ENCODE measurements at regions not wholly inside any gene's neighbourhood (a gene's known extent, or its start where the extent isn't known, plus 50 kb on each side); places are given as distances from the start of the nearest gene placed in this dataset.

DNA sequence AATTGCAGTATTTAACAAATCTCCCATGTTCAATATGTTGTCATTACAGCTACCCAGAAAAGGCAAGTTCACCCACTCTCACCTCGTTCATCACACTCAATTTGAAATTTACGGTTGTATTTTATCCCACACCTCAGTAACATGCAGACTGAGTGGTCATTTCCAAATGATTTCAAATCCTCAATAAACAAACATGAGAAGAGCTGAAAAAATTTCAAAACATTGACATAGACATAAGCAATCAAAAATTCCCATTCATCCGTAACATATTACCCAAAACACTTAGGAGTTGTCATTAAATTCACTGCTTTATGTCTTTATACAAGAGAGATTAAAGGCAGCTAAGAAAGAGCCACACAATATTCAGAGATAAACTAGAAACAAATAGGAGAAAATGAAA lies 61.7 kb upstream of the NEBL start:
- no peak overlapping the region for H3K4ac ChIP-seq (replicated peaks; ENCODE audit: insufficient read length, low read depth, low read length)
- H3K4me2 ChIP-seq (ENCODE audit: insufficient read depth in 1 of 2, low read depth in 2 of 2, low read length in 2 of 2): no peak overlapping the region
- POLR2A ChIA-PET (ENCODE audit: partially characterized antibody): no interaction called here
- H2BK120ac ChIP-seq (replicated peaks; ENCODE audit: low read depth, low read length): no peak overlapping the region
- H3K9me3 ChIP-seq (ENCODE audit: insufficient read depth in 2 of 2, low read depth in 1 of 2, low read length in 1 of 2): no peaks in the 10 kb centered on the region
- no peak overlapping the region for H2BK5ac ChIP-seq (ENCODE audit: low read depth, low read length)
- H4K20me1 ChIP-seq (replicated peaks in 1 of 2; ENCODE audit: control insufficient read depth in 1 of 2, insufficient read depth in 2 of 2, low read length in 2 of 2): no peaks in the 10 kb centered on the region
- no peaks in the 10 kb centered on the region for H3K79me1 ChIP-seq (ENCODE audit: low read depth, low read length)
- no peak overlapping the region for H2AK5ac ChIP-seq (ENCODE audit: low read depth, low read length)
- no peak overlapping the region for H4K5ac ChIP-seq (ENCODE audit: insufficient read length, low read depth, low read length)
- H4K91ac ChIP-seq (replicated peaks; ENCODE audit: insufficient read length, low read length): no peak overlapping the region
- no peak overlapping the region for H2BK20ac ChIP-seq (ENCODE audit: low read length)
- H3K36me3 ChIP-seq (ENCODE audit: control insufficient read depth in 2 of 4, insufficient read depth in 4 of 4, low read length in 3 of 4): no peaks in the 10 kb centered on the region
- no peak overlapping the region for H4K8ac ChIP-seq (ENCODE audit: extremely low read depth, insufficient read depth, low read length)
- no peaks in the 10 kb centered on the region for H3K79me2 ChIP-seq (ENCODE audit: control insufficient read depth in 1 of 2, insufficient read depth in 2 of 2, low read length in 2 of 2)
- DNase-seq (ENCODE audit: low read depth in 1 of 2, low spot score in 2 of 2): no peak
- CTCF ChIA-PET (ENCODE audit: partially characterized antibody): no interaction called here
- H3K56ac ChIP-seq (replicated peaks; ENCODE audit: insufficient read length, low read depth, low read length): no peak overlapping the region
- no peak overlapping the region for H3K14ac ChIP-seq (ENCODE audit: insufficient read length)
- no peak overlapping the region for H3K27ac ChIP-seq (ENCODE audit: low read depth, low read length)
- H2AFZ ChIP-seq (ENCODE audit: low read length): no peak overlapping the region
- H3K23ac ChIP-seq (ENCODE audit: insufficient read length): no peak overlapping the region
- H2BK12ac ChIP-seq (ENCODE audit: low read depth, low read length): no peak overlapping the region
- H3K18ac ChIP-seq (ENCODE audit: extremely low read depth, low read length): no peak overlapping the region
- no peak overlapping the region for H3K9ac ChIP-seq (replicated peaks in 1 of 4; ENCODE audit: extremely low read depth in 1 of 4, low read depth in 3 of 4, low read length in 3 of 4)
- H2BK15ac ChIP-seq (ENCODE audit: low read length): no peak overlapping the region
- no peaks in the 10 kb centered on the region for H3K23me2 ChIP-seq (ENCODE audit: low read depth, low read length)
- peaks cover 0 to 1% (median 0%) of the 10 kb centered on the region in 4 experiments; a peak in 1 of 7 replicates for H3K27me3 ChIP-seq (replicated peaks in 1 of 4; ENCODE audit: control insufficient read depth in 3 of 4, extremely low read depth in 1 of 4, insufficient read depth in 3 of 4, low read length in 3 of 4)
- H3K4me1 ChIP-seq (replicated peaks in 1 of 4; ENCODE audit: control insufficient read depth in 3 of 4, insufficient read depth in 4 of 4, low read length in 3 of 4): peaks cover 0 to 26% (median 7%) of the 10 kb centered on the region in 4 experiments; a peak in 4 of 7 replicates
- TF ChIP-seq BCL11A (IDR thresholded peaks at IDR 0.05; ENCODE audit: low read depth in 2 of 2, low read length in 2 of 2) (no peak), SIRT6 (IDR thresholded peaks at IDR 0.05; ENCODE audit: low read length) (no peak), KDM4A (IDR thresholded peaks at IDR 0.05; ENCODE audit: low read depth, low read length, severe bottlenecking) (no peak), YY1 (IDR thresholded peaks at IDR 0.05; ENCODE audit: low read depth, low read length) (no peak), TAF1 (IDR thresholded peaks at IDR 0.05; ENCODE audit: low read depth, low read length) (no peak), POLR2A (IDR thresholded peaks at IDR 0.05; ENCODE audit: control extremely low read depth in 1 of 2, low read depth in 2 of 2, low read length in 2 of 2) (no peak), GTF2F1 (IDR thresholded peaks at IDR 0.05; ENCODE audit: borderline replicate concordance, low read depth, low read length) (no peak)
- FAIRE-seq: no peak
- no peak overlapping the region for H3K4me3 ChIP-seq (ENCODE audit: extremely low read depth in 1 of 4, insufficient read depth in 2 of 4, low read depth in 3 of 4, low read length in 4 of 4)
- WGBS, 2 experiments (ENCODE audit: extremely low coverage in 1 of 2, insufficient coverage in 1 of 2, insufficient read length in 1 of 2, insufficient replicate concordance in 2 of 2, low coverage in 1 of 2, low lambda C conversion rate in 2 of 2, missing lambda C conversion rate in 1 of 2): 82% methylated on average over 3 of the region's 3 CpGs; no CpG with 5 or more reads in 1 of the 2 experiments
